Mucosa of gallbladder (tissue), 1 donor: ENCODE measurements at regions not wholly inside any gene's neighbourhood (a gene's known extent, or its start where the extent isn't known, plus 50 kb on each side); places are given as distances from the start of the nearest gene placed in this dataset.
A peak's percentile ranks its signal among the peaks of the same experiment; 100 is the strongest.
"Not testable (repeated sequence)": the region's sequence is repeated elsewhere in the genome, so short reads cannot be mapped to it uniquely, and the experiment has no call there.

ENCODE experiments used
- DNase-seq: peaks from one replicate; pipeline ENCODE4 v3.0.0-alpha.2; 2020; ENCODE audit warnings: low spot score
- donor health status: DM: no; HTN: no; CAD: no.

DNA sequence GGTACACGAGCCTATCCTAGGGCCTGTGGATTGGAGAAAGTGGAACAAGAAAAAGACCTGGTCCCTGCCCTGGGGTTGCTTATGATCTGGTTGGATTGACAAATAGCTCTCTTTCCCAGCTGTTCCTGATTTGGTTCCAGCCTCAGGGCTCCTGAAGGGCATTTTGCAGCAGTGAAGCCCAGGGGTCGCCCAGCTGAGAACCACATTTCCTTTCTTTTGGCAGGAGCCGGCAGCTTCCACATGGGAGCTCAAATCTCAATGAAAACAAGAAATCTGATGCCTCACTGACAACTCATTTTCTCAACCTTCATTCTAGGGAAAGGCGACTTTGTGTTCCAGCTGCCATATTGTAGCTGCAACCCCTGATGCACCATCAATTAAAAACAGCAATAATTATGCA, 140.6 kb upstream of the CADM1 start:
- DNase-seq = no peak

DNA sequence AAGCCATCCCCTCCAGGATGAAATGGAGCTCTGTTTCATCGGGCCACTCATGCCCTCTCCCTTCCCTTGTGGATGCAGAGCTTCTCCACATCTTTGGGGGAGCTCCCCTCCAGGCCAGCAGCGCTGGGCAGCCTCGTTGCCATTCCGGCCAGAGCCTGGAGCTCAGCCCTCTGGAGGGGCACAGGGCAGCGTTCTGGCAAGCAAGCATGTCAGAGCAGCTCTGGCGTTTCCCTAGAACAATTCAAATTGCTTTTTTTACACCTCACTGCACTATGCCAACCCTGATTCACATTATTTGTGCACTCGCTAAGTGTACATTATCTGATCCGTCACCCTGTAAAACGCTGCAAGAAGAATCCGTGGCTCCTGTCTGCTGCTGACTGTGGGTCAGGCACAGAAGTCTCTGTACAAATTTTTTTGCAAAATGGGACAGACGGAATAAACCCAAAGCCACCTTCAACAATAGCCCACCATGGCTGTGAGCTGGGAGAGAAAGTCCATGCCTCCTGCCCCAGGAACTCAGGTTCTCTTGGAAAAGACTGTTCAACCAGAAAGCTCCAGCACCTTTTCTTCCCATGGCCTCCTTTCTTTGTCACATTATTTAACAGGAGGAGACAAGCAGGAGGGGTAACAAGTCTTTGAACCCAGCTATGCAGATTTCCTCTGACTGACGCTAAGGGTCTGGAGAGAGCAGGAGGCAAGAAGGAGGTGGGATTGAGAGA, 139.5 kb upstream of the CADM1 start:
- DNase-seq = no peak

DNA sequence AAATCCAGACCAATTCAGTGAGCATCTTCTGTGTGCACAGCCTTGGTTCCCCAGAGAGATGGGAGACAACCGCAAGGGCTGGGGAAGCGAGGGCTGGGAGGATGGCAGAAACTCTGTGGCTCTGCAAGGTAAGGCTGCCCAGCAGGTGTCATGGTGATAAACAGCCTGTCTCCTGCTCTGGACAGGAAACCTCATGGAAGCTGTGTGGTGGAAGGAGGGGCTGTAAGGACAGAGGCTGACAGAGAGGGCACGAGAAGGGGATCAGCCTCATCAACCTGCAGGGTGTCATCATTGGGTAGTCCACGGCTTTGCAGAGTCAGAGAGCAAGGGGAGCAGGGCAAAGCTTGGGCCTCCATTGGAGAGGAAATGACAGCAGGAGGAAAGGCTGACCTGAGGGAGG, 138.4 kb upstream of the CADM1 start:
- DNase-seq = no peak

GRCh38 chr11:115637599-115638241, 133.5 kb upstream of the CADM1 start:
- DNase-seq = no peak

DNA sequence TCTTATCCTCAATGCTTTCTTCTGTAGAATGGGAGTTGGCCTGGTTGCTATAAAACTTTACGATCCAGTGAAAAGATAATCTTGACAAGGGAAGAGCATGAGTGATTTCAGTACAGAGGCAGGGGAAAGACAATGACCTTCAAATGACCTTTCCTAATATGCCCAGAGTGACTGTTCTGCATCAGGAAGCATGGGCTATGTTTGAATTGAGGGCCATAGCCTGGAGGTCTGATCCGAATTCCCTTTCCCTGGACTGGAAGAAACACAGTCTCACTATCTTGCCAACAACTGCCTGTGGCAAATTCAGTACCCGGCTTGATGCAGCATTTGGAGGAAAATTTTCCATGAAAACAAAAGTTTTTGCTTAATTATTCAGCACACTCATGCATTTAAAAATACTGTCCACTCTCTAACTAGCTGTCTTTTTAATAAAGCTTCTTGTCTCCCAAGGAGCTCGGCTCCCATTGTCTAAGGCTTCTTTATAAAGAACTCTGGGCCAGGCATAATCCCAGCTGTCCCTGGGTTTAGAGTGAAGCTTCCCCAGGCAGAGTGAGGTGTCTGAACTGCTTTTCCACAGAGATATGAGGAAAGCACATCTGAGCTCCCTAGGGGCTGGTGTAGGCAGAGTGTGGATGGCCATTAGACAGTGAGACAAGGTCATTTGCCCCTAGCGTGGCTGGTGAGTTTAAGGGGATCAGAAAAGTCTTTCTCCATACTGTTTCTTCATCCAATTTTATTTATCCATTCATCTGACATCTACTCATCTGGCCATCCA, 132.7 kb upstream of the CADM1 start:
- DNase-seq = no peak

DNA sequence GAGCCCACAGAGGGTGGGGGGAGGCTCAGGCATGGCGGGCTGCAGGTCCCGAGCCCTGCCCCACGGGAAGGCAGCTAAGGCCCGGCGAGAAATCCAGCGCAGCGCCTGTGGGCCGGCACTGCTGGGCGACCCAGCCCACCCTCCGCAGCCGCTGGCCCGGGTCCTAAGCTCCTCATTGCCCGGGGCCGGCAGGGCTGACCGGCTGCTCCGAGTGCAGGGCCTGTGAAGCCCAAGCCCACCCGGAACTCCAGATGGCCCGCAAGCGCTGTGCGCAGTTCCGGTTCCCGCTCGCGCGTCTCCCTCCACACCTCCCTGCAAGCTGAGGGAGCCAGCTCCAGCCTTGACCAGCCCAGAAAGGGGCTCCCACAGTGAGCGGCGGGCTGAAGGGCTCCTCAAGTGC, 129.8 kb upstream of the CADM1 start:
- not testable (repeated sequence) for DNase-seq

DNA sequence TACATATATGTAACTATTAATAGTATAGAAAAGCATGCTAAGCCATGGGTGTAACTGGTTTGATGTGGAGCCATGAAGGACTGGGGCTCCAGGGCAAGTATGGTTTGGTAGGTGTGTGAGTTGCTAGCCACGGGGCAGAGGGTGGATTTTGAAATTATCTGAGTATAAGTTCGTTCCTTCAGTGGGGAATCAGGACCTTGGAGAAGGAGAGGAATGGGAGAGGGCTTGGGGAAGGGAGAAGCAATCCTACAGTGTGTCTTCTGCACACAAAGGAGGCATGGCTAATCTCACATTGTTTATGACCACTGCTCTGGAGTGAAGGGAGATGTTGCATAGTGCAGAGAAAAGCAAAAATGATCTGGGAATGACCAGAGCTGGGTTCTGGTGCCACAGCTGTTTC, 127.8 kb upstream of the CADM1 start:
- no peak for DNase-seq

- no peak for DNase-seq
Observed at GRCh38 chr11:115631609-115632008, 127.4 kb upstream of the CADM1 start.

GRCh38 chr11:115630214-115630613, 126.0 kb upstream of the CADM1 start:
- no peak for DNase-seq

DNA sequence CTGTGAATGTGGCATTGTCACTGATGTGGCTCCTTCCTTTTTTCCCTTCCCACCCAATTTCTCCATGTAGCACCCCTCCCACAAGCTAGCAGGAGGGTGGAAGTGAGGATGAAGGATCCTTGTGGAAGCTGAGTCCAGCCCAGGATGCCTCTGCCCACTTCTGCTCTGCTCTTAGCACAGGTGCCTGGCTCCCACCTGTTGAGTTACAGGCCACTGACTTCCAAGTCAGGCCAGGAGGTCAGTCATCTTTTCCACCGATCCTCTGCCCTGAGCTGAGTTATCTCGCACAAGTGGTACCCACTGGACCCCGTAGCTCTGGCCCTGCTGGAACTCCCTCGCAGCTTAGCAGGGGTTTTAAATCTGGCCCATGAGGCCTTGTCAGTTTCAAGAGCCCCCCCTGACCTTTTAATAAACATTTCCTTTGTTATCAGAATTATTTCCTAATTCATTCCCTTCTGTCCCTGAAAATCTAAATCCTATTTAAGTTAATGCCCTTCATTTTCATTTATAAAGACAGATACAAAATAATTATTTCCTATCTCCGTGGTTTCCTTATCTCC, 125.3 kb upstream of the CADM1 start:
- no peak for DNase-seq

DNA sequence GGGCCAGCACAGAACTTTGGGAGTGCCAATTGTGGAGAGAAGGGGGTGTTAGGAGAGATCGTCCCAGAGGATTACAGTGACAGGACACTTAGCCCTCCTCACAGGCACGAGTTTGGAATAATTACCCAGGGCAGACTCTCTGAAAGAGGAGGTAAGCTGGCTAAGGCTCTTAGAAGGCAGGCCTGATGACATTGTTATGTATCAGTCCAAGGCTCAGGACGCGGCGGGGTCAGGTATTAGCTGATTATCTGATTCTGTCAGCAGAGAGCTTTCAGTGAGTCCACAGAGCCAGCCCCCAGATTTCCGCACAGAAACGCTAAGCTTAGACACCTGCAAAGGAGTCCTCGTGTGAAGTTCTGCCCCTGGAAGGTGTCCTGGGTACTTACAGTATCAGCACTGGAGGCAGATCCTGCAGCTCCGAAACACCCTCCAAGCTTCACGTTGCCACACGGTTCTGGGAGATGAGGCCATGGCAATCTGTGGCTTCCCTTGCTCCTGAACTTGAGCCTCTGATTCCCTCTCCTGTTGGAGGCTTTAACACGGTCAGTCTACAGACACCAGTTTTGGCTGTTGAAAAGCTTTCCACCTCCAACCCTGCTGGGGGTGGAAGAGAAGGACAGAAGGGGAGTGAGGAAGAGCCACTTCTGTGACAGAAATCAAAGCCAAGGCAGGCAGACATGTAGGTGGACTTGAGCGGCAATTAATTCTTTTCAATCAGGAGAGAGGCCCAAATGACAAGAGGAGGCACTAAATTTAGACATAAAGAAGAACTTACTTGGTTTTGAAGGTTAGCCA, 123.6 kb upstream of the CADM1 start:
- DNase-seq = no peak

- DNase-seq = no peak
Observed at GRCh38 chr11:115627071-115627470, 122.9 kb upstream of the CADM1 start.

GRCh38 chr11:115626414-115626813, 122.2 kb upstream of the CADM1 start:
- no peak for DNase-seq

DNA sequence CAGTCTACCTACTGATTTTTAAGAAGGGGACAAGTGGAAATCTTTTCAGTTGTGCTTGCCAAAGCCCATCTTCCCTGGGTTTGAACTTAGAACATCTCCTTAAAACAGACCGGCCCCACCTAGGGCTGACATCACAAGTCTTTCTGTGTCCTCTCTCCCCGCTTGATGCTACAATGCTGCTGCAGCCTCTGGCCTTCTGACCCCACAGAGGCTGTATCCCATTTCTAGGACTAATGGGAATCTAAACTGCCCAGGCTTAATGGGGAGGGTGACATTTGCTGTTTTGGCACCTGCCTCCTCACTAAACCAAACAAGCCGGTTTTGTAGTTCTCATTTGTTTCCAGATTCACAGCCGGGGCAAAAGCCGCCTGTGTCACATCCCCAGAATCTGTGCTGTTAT, 121.3 kb upstream of the CADM1 start:
- DNase-seq = no peak

DNA sequence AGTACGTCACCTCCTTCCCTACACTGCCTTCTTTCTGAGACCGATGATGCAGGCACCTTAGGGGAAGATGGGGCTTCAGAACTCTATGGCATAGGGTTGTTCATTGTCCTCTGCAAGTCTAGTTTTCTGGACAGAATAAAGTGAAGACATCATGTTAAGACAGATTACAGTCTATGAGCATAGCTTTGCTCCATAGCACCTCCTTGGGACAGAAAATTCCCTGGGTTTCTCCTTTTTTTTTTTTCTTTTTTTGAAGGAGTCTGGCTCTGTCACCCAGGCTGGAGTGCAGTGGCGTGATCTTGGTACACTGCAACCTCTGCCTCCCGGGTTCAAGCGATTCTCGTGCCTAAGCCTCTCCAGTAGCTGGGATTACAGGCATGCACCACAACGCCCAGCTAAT, 119.8 kb upstream of the CADM1 start:
- no peak for DNase-seq

GRCh38 chr11:115623021-115623451, 118.8 kb upstream of the CADM1 start:
- DNase-seq = peak; percentile 77

DNA sequence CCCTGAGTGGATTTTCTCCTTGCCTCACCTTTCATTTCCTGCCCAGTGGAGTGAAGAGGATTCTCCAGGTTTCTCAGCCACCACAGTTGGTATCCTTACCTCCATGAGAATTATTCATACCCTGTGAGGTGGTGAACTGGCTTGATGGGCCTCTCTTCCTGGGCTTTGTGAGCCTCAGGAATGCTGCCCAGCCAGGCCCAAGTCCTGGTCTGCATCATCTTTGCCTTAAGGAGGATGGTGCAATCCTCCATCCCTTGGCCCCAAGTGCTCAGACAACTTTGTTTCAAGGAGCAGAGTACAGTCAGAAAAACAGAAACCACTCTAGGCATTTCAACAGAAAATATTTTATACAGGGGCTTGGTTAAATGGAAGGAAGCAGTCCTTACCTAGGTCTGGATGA, 114.2 kb upstream of the CADM1 start:
- DNase-seq = no peak

DNA sequence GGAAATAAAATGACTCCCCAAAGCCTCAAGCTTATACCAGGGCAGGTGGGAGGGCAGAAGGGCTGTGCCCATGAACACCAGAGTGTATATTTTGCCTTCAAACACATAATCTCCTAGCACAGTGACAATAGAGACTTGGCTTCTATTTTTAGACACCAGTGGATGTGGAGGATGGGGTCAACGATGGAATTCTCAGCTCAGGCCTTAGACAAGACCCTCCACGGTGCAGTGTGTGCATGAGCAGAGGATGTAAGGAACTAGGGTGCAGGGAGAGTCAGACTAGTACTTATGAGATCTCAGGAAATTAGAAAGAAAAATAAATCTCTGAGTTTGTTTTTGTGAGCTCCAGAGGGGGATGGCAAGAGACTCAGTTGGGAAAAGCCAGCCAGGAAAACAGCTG, 113.6 kb upstream of the CADM1 start:
- no peak for DNase-seq

- no peak for DNase-seq
Observed at GRCh38 chr11:115616971-115617370, 112.8 kb upstream of the CADM1 start.

DNA sequence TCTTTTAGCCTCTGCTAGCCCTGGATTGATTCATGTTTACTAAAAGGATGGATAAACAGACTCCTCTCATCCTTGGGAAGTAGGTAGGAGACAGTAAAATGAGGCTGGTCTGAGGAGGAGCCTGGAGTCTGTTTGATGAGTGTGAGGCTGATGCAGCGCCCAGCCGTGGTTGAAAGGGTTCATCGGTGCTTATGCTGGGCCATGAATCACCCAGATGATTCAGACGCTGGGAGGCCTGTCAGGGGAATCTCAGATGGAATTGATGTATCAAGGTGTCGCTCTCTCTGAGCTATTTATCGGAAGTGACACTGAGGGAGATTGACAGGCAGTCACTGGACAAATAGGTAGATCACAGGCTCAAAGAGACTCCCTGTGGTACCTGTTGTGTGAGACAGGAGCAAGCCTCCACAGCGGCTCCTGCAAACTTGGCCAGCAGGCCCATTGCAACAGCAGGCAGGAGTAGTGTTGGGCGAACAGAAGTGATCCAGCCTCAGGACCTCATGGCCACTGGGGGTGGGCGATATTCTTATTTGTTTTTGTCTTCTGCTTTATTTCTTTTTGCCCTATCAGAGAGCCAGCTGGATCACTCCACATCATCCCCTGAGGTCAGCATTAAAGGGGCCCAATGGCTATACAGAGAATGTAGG, 109.9 kb upstream of the CADM1 start:
- DNase-seq = no peak

GRCh38 chr11:115613004-115613403, 108.8 kb upstream of the CADM1 start:
- DNase-seq = no peak
